ENCODE measurements at regions not wholly inside any gene's neighbourhood (a gene's known extent, or its start where the extent isn't known, plus 50 kb on each side); places are given as distances from the start of the nearest gene placed in this dataset.

GRCh38 chr11:82465481-82465880 lies 268.2 kb downstream of the FAM181B start:
- Histone ChIP-seq H3K27me3 (no peaks in the 10 kb centered on the region), H3K36me3 (no peaks in the 10 kb centered on the region), H3K27ac (no peak overlapping the region), H3K4me3 (no peak overlapping the region), H3K4me1 (no peaks in the 10 kb centered on the region), H3K9me3 (no peaks in the 10 kb centered on the region)
- DNase-seq = no peak
- TF ChIP-seq POLR2A (IDR thresholded peaks at IDR 0.05) (no peak), CTCF (IDR thresholded peaks at IDR 0.05) (no peak)

- Histone ChIP-seq H3K9me3 (no peaks in the 10 kb centered on the region), H3K4me1 (no peaks in the 10 kb centered on the region), H3K27ac (no peak overlapping the region), H3K27me3 (no peaks in the 10 kb centered on the region), H3K36me3 (no peaks in the 10 kb centered on the region), H3K4me3 (no peak overlapping the region)
- no peak for DNase-seq
- TF ChIP-seq POLR2A (IDR thresholded peaks at IDR 0.05) (no peak), CTCF (IDR thresholded peaks at IDR 0.05) (no peak)
Observed at GRCh38 chr11:82462608-82463242, 270.9 kb downstream of the FAM181B start.

GRCh38 chr11:82458761-82459160 lies 274.9 kb downstream of the FAM181B start:
- H3K36me3 ChIP-seq = no peaks in the 10 kb centered on the region
- H3K27ac ChIP-seq = no peak overlapping the region
- H3K9me3 ChIP-seq = no peaks in the 10 kb centered on the region
- H3K27me3 ChIP-seq = no peaks in the 10 kb centered on the region
- no peak overlapping the region for H3K4me3 ChIP-seq
- no peak for DNase-seq
- no peaks in the 10 kb centered on the region for H3K4me1 ChIP-seq
- TF ChIP-seq POLR2A (IDR thresholded peaks at IDR 0.05) = no peak
- TF ChIP-seq CTCF (IDR thresholded peaks at IDR 0.05) = no peak

- H3K4me1 ChIP-seq = no peaks in the 10 kb centered on the region
- H3K4me3 ChIP-seq = no peak overlapping the region
- TF ChIP-seq POLR2A (IDR thresholded peaks at IDR 0.05) (no peak), CTCF (IDR thresholded peaks at IDR 0.05) (no peak)
- H3K27me3 ChIP-seq = no peaks in the 10 kb centered on the region
- no peaks in the 10 kb centered on the region for H3K36me3 ChIP-seq
- no peak overlapping the region for H3K27ac ChIP-seq
- DNase-seq = no peak
- H3K9me3 ChIP-seq = no peaks in the 10 kb centered on the region
Observed at GRCh38 chr11:82458147-82458546, 275.5 kb downstream of the FAM181B start.

- no peak for DNase-seq
- Histone ChIP-seq H3K27ac (no peak overlapping the region), H3K4me3 (no peak overlapping the region), H3K4me1 (no peaks in the 10 kb centered on the region), H3K9me3 (no peaks in the 10 kb centered on the region), H3K36me3 (no peaks in the 10 kb centered on the region), H3K27me3 (no peaks in the 10 kb centered on the region)
- no peak for TF ChIP-seq POLR2A (IDR thresholded peaks at IDR 0.05)
- TF ChIP-seq CTCF (IDR thresholded peaks at IDR 0.05) = no peak
Observed at GRCh38 chr11:82450996-82451395, 282.7 kb downstream of the FAM181B start.

GRCh38 chr11:82406611-82407010 lies 327.1 kb downstream of the FAM181B start:
- no peak for DNase-seq
- TF ChIP-seq CTCF (IDR thresholded peaks at IDR 0.05) = no peak
- no peak for TF ChIP-seq POLR2A (IDR thresholded peaks at IDR 0.05)
- no peaks in the 10 kb centered on the region for H3K27me3 ChIP-seq
- H3K9me3 ChIP-seq = no peaks in the 10 kb centered on the region
- no peaks in the 10 kb centered on the region for H3K36me3 ChIP-seq
- H3K4me1 ChIP-seq = no peaks in the 10 kb centered on the region
- no peak overlapping the region for H3K4me3 ChIP-seq
- H3K27ac ChIP-seq = no peak overlapping the region

Measured in Peyer's patch (tissue), 4 donors.